GM12878 (cell line): ENCODE measurements at regions not wholly inside any gene's neighbourhood (a gene's known extent, or its start where the extent isn't known, plus 50 kb on each side); places are given as distances from the start of the nearest gene placed in this dataset.
A peak's percentile ranks its signal among the peaks of the same experiment; 100 is the strongest.

Source experiments
- ATAC-seq: fragments of 200-7000 bp; cut with Tn5 transposase; 3 replicates; pipeline ENCODE4 v1.9.1; 2020; ENCODE audit warnings: mild to moderate bottlenecking, moderate library complexity
- BruUV-seq: library from RNA; stranded (reverse); fragments of 400-500 nt; replicated peaks from 2 replicates; lab custom pipeline; 2021; lab: Mats Ljungman, UMichigan
- CTCF ChIA-PET: fragments of 300-600 bp; sonication (Branson Sonifier 250); formaldehyde crosslinking; extraction: SDS; loops from one replicate; lab custom pipeline; 2021; ENCODE audit warnings: inconsistent platforms; lab: Yijun Ruan, JAX
- POLR2A ChIA-PET: fragments of 350-600 bp; formaldehyde crosslinking; extraction: SDS; loops from one replicate; lab custom pipeline; 2021; ENCODE audit warnings: inconsistent platforms; lab: Charles Lee
- RAD21 ChIA-PET: fragments of 300-600 bp; sonication (Branson Sonifier 250); formaldehyde crosslinking; loops from one replicate; lab custom pipeline; 2023; ENCODE audit warnings: antibody characterized with exemption; ENCODE audit not compliant: unreplicated experiment; lab: Charles Lee
- SMC1A ChIA-PET: fragments of 300-600 bp; sonication (Branson Sonifier 250); formaldehyde crosslinking; loops from one replicate; lab custom pipeline; 2023; ENCODE audit not compliant: unreplicated experiment, uncharacterized antibody; lab: Charles Lee
- DNase-seq: peaks from one replicate; pipeline ENCODE4 v3.0.0-alpha.2; 2011; ENCODE audit warnings: low read depth, low spot score
- FAIRE-seq: peaks from 3 replicates; lab custom pipeline; 2011; peaks lifted over from hg19 to GRCh38; lab: Jason Lieb, UNC
- H2AFZ ChIP-seq: 2 replicates; pipeline ENCODE4 v1.6.0; 2011; ENCODE audit warnings: low read depth, low read length, control low read depth; ENCODE audit not compliant: control insufficient read depth
- H3K27ac ChIP-seq: 2 replicates; pipeline ENCODE4 v1.5.1; 2011; ENCODE audit warnings: control low read depth; ENCODE audit not compliant: control insufficient read depth, insufficient read depth
- H3K27me3 ChIP-seq, 2 experiments: replicated peaks in 1 of 2; 2 replicates each; pipeline versions ENCODE4 v1.6.0 to v1.6.1; 2011; ENCODE audit warnings: low read length in 1 of 2; ENCODE audit not compliant: control insufficient read depth in 2 of 2, insufficient read depth in 2 of 2
- H3K36me3 ChIP-seq, 2 experiments: 2 replicates each; pipeline ENCODE4 v1.5.1; 2011; ENCODE audit warnings: low read length in 1 of 2; ENCODE audit not compliant: control insufficient read depth in 2 of 2, insufficient read depth in 2 of 2
- H3K4me1 ChIP-seq: 2 replicates; pipeline ENCODE4 v1.6.1; 2011; ENCODE audit warnings: mild to moderate bottlenecking, low read length, moderate library complexity, mixed read lengths; ENCODE audit not compliant: control insufficient read depth, insufficient read depth
- H3K4me2 ChIP-seq: 2 replicates; pipeline ENCODE4 v1.6.0; 2011; ENCODE audit warnings: control low read depth; ENCODE audit not compliant: control insufficient read depth, insufficient read depth
- H3K4me3 ChIP-seq: fragments of 200-600 bp; sonication (generic); 2 replicates; pipeline ENCODE4 v1.5.1; 2016
- H3K79me2 ChIP-seq: 2 replicates; pipeline ENCODE4 v1.6.0; 2011; ENCODE audit warnings: low read length; ENCODE audit not compliant: control insufficient read depth, insufficient read depth
- H3K9ac ChIP-seq: 2 replicates; pipeline ENCODE4 v1.8.0; 2011; ENCODE audit warnings: low read length, control low read depth, mixed read lengths; ENCODE audit not compliant: control insufficient read depth, insufficient read depth
- H3K9me3 ChIP-seq: replicated peaks from 3 replicates; pipeline ENCODE4 v1.5.1; 2011; ENCODE audit warnings: mild to moderate bottlenecking, low read length; ENCODE audit not compliant: control insufficient read depth, insufficient read depth
- H4K20me1 ChIP-seq: 2 replicates; pipeline ENCODE4 v1.6.0; 2011; ENCODE audit not compliant: control insufficient read depth, insufficient read depth
- ASH2L ChIP-seq: fragments of 300-600, 200-600 bp; sonication (generic); IDR thresholded peaks from 2 replicates; pipeline ENCODE4 v1.6.1; 2017; ENCODE audit warnings: low read depth, mild to moderate bottlenecking, borderline replicate concordance
- ATF7 ChIP-seq: fragments of 450-650 bp; IDR thresholded peaks from 2 replicates; pipeline ENCODE4 v1.6.1; 2016; ENCODE audit warnings: low read depth, mild to moderate bottlenecking
- CHD2 ChIP-seq: IDR thresholded peaks from 2 replicates; pipeline ENCODE4 v1.6.1; 2011; ENCODE audit warnings: low read depth, low read length, improper control_type of control experiment, borderline replicate concordance
- CREM ChIP-seq: IDR thresholded peaks from 2 replicates; pipeline ENCODE4 v1.6.1; 2014; ENCODE audit warnings: antibody characterized with exemption, low read depth
- ESRRA ChIP-seq: IDR thresholded peaks from 2 replicates; pipeline ENCODE4 v1.6.1; 2012; ENCODE audit warnings: mild to moderate bottlenecking, low read length, improper control_type of control experiment
- HDGF ChIP-seq: fragments of 450-650 bp; IDR thresholded peaks from 2 replicates; pipeline ENCODE4 v1.6.1; 2016; ENCODE audit warnings: antibody characterized with exemption
- KLF5 ChIP-seq: fragments of 450-650 bp; IDR thresholded peaks from 2 replicates; pipeline ENCODE4 v1.6.1; 2014; ENCODE audit warnings: mild to moderate bottlenecking; ENCODE audit not compliant: partially characterized antibody
- MEF2A ChIP-seq: IDR thresholded peaks from 2 replicates; pipeline ENCODE4 v1.6.1; 2011; ENCODE audit warnings: low read depth, mild to moderate bottlenecking, low read length, moderate library complexity; ENCODE audit not compliant: insufficient read depth
- NRF1 ChIP-seq: conservative IDR thresholded peaks from 2 replicates; pipeline ENCODE4 v1.6.1; 2011; ENCODE audit warnings: mild to moderate bottlenecking, low read depth, low read length, improper control_type of control experiment
- PML ChIP-seq: IDR thresholded peaks from 2 replicates; pipeline ENCODE4 v1.6.1; 2012; ENCODE audit warnings: low read length, inconsistent platforms
- SMAD1 ChIP-seq: fragments of 450-650 bp; IDR thresholded peaks from 2 replicates; pipeline ENCODE4 v1.6.1; 2018; ENCODE audit warnings: mild to moderate bottlenecking, low read depth; ENCODE audit not compliant: partially characterized antibody
- TCF3 ChIP-seq: IDR thresholded peaks from 2 replicates; pipeline ENCODE4 v1.6.1; 2012; ENCODE audit warnings: low read depth, mild to moderate bottlenecking, low read length, borderline replicate concordance; ENCODE audit not compliant: insufficient read depth
- ZNF384 ChIP-seq: IDR thresholded peaks from 2 replicates; pipeline ENCODE4 v1.6.1; 2012; ENCODE audit warnings: low read depth, mild to moderate bottlenecking, low read length, improper control_type of control experiment, borderline replicate concordance
- ZNF622 ChIP-seq: fragments of 450-650 bp; IDR thresholded peaks from 2 replicates; pipeline ENCODE4 v1.6.1; 2017; ENCODE audit warnings: mild to moderate bottlenecking, inconsistent platforms
- WGBS: methylation state at CpG from one replicate; pipeline ENCODE4 v1.1.6; 2016; ENCODE audit warnings: low lambda C conversion rate; ENCODE audit not compliant: insufficient replicate concordance, insufficient coverage; ENCODE audit errors: missing lambda C conversion rate; 5-methylcytosine and 5-hydroxymethylcytosine counted together
- in situ Hi-C: fragments of 300-500 bp; cut with MboI; formaldehyde crosslinking; loops from 9 replicates; pipeline ENCODE4 v1.14.3; 2018; ENCODE audit warnings: mixed read lengths
- intact Hi-C: fragments of 100-400 bp; cut with micrococcal nuclease; formaldehyde crosslinking; loops from one replicate; pipeline ENCODE4 v1.14.2; 2022; ENCODE audit not compliant: unreplicated experiment
- TF ChIP-seq, protein P1 (sequence below): fragments of 450-650 bp; IDR thresholded peaks from 2 replicates; pipeline ENCODE4 v1.6.1; 2017; ENCODE audit warnings: borderline replicate concordance
- TF ChIP-seq, protein P2 (sequence below): fragments of 450-650 bp; conservative IDR thresholded peaks from 2 replicates; pipeline ENCODE4 v1.6.1; 2017; ENCODE audit warnings: mild to moderate bottlenecking, moderate library complexity

- TF ChIP-seq, protein P1, sequence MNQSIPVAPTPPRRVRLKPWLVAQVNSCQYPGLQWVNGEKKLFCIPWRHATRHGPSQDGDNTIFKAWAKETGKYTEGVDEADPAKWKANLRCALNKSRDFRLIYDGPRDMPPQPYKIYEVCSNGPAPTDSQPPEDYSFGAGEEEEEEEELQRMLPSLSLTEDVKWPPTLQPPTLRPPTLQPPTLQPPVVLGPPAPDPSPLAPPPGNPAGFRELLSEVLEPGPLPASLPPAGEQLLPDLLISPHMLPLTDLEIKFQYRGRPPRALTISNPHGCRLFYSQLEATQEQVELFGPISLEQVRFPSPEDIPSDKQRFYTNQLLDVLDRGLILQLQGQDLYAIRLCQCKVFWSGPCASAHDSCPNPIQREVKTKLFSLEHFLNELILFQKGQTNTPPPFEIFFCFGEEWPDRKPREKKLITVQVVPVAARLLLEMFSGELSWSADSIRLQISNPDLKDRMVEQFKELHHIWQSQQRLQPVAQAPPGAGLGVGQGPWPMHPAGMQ, result no peak
- TF ChIP-seq MEF2A, result no peak
- no peak for TF ChIP-seq ESRRA
Measured at GRCh38 chr14:48643241-48643640, 942.9 kb downstream of the RPS29 start (continued).

- in situ Hi-C loops, result no loop called here
- ChIA-PET RAD21 (no interaction called here), SMC1A (no interaction called here), POLR2A (no interaction called here), CTCF (no interaction called here)
- Histone ChIP-seq H3K4me3 (no peak overlapping the region), H3K9ac (no peak overlapping the region), H3K9me3 (no peaks in the 10 kb centered on the region), H3K79me2 (no peaks in the 10 kb centered on the region), H3K27ac (no peak overlapping the region), H3K4me2 (no peak overlapping the region), H3K27me3 (no peaks in the 10 kb centered on the region), H4K20me1 (no peaks in the 10 kb centered on the region), H2AFZ (no peak overlapping the region), H3K4me1 (no peaks in the 10 kb centered on the region), H3K36me3 (no peaks in the 10 kb centered on the region)
- intact Hi-C loops, result no loop called here
- TF ChIP-seq ATF7 (no peak), HDGF (no peak)
- ATAC-seq (peak; percentile 59), DNase-seq (no peak), FAIRE-seq (no peak)
- BruUV-seq, result no TSS peak
Measured at GRCh38 chr14:48628870-48629269, 953.5 kb upstream of the MDGA2 start.

DNA sequence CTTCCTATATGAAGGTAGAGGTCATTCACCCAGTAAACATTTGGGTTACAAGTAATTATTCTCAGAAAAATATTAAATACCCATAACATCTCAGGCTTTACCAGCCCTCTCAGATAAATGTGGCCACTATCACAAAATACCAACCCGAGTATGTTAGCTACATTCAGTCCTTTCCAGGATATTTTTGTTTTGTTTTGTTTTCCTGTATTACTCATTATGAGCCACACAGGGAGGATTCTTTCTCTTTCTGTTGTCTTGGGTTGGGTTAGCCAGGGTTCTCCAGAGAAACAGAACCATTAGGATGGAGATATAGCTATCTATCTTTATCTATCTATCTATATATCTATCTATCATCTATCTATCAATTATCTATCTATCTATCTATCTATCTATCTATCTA lies 947.6 kb upstream of the MDGA2 start:
- DNase-seq, result no peak
- Histone ChIP-seq H3K27me3 (no peaks in the 10 kb centered on the region), H2AFZ (no peak overlapping the region), H3K9ac (no peak overlapping the region), H3K27ac (no peak overlapping the region), H3K36me3 (no peaks in the 10 kb centered on the region), H3K9me3 (no peaks in the 10 kb centered on the region), H3K4me1 (no peaks in the 10 kb centered on the region), H3K79me2 (no peaks in the 10 kb centered on the region), H4K20me1 (no peaks in the 10 kb centered on the region), H3K4me3 (no peak overlapping the region), H3K4me2 (no peak overlapping the region)
- POLR2A ChIA-PET, result no interaction called here
- ATAC-seq, result no peak
- RAD21 ChIA-PET, result no interaction called here
- CTCF ChIA-PET, result interaction anchor here (1.0 kb wide), 1 partner anchor 10 kb away, joined by 3 read pairs; no protein-coding TSS in a partner anchor
- WGBS, result 0% methylated on average over 1 of the region's 1 CpG
- FAIRE-seq, result no peak
- SMC1A ChIA-PET, result interaction anchor here (1.4 kb wide), 1 partner anchor 12 kb away, joined by 4 read pairs; no protein-coding TSS in a partner anchor
- BruUV-seq, result no TSS peak
- in situ Hi-C loops (no loop called here), intact Hi-C loops (no loop called here)
- TF ChIP-seq, protein P2, sequence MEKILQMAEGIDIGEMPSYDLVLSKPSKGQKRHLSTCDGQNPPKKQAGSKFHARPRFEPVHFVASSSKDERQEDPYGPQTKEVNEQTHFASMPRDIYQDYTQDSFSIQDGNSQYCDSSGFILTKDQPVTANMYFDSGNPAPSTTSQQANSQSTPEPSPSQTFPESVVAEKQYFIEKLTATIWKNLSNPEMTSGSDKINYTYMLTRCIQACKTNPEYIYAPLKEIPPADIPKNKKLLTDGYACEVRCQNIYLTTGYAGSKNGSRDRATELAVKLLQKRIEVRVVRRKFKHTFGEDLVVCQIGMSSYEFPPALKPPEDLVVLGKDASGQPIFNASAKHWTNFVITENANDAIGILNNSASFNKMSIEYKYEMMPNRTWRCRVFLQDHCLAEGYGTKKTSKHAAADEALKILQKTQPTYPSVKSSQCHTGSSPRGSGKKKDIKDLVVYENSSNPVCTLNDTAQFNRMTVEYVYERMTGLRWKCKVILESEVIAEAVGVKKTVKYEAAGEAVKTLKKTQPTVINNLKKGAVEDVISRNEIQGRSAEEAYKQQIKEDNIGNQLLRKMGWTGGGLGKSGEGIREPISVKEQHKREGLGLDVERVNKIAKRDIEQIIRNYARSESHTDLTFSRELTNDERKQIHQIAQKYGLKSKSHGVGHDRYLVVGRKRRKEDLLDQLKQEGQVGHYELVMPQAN, result no peak
- TF ChIP-seq CREM (no peak), SMAD1 (no peak), CHD2 (no peak), ZNF622 (no peak), PML (no peak), ZNF384 (no peak), KLF5 (no peak), ASH2L (no peak), NRF1 (no peak), TCF3 (no peak)
